Astrocyte of the spinal cord (primary cell): ENCODE measurements at regions not wholly inside any gene's neighbourhood (a gene's known extent, or its start where the extent isn't known, plus 50 kb on each side); places are given as distances from the start of the nearest gene placed in this dataset.

Experiments
- DNase-seq: peaks from one replicate; pipeline ENCODE4 v3.0.0; 2011; ENCODE audit warnings: low read depth, low spot score
- H3K4me3 ChIP-seq: 2 replicates; pipeline ENCODE4 v1.5.1; 2011; ENCODE audit warnings: low read depth, mild to moderate bottlenecking, low read length, moderate library complexity
- CTCF ChIP-seq: IDR thresholded peaks from 2 replicates; pipeline ENCODE4 v1.5.1; 2012; ENCODE audit warnings: low read depth, mild to moderate bottlenecking, low read length, inconsistent platforms
- in situ Hi-C: cut with HindIII; loops from 2 replicates; pipeline ENCODE4 v1.10.0; 2017; ENCODE audit warnings: low sequenced_read_pairs

DNA sequence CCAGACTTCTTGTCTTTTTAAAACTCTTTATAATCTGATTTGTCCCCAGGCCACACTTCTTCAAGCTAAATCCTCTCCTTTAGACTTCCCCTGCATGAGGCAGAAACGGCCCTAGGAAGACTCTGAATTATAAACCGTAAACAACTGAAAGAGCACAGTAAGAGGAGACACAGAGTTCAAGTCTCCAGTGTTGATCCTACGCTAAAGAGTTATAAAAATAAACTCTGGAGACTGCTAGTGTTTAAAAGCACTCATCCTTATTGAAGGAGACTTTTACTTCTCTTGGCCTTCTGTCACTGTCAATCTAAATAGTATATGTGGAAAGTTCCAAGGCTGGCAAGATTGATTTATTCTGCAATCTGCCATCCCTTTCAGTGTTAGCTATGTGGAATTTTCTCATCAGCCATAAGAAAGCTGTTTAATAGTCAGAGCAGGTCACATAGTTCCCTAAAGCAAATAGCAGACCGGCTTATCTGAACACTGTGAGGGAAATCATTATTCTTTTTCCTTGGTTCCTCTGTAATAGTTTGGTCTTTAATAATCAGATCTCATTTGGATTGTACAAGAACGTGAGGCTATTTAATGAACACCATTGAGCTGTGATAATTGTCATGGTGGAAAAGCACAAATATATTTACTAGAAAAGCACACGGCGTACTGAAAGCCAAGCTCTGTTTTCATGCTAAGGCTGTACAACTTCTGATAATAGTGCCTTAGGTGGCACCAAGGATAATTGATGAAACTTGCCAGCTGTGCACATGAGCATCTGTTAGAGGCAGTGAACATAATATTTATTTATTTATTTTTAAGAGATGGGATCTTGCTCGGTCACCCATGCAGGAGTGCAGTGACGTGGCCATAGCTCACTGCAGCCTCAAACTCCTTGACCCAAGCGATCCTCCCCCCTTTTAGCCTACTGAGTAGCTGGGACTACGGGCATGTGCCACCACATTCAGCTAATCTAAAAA is 157.7 kb downstream of the CEP135 start:
- peak; percentile 22 for DNase-seq
- TF ChIP-seq CTCF = no peak
- in situ Hi-C loops = no loop called here
- no peak overlapping the region for H3K4me3 ChIP-seq

DNA sequence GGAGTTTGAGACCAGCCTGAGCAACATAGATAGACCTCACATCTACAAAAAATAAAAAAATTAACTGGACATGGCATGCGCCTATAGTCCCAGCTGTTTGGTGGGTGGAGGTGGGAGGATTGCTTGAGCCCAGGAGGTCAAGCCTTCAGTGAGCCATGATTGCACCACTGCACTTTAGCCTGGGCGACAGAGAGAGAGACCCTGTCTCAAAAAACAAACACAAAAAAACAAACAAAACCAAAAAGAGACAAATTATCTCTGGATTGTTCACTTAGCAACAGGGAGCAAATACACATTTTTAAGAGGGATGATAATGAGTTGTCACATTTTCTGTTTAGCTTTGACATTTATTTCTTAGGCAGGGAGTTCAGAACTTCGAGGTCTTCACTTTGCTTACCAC is 155.4 kb downstream of the CEP135 start:
- in situ Hi-C loops = no loop called here
- no peak overlapping the region for H3K4me3 ChIP-seq
- DNase-seq = no peak
- TF ChIP-seq CTCF = no peak

GRCh38 chr4:56102601-56103000 is 153.9 kb downstream of the CEP135 start:
- DNase-seq = no peak
- TF ChIP-seq CTCF = no peak
- in situ Hi-C loops = no loop called here
- H3K4me3 ChIP-seq = no peak overlapping the region

DNA sequence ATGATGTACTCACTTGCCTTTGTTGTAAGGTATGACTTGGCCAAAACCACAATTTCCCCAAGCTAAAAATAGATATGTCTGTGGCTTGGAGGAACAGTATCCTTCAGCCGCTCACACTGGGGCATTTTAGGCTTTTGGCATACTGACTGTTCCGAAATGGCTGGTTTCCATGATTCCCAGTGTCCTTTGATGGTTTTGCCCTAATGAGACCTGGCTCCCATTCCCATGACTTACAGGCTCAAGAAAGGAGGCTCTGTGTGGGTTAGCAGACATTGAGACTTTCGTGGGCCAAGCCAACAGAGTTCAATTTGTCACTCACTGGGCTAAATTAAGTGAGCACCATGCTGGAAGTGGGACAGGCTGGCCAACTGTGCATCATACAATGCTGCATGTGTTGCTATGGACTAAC is 150.6 kb downstream of the CEP135 start:
- H3K4me3 ChIP-seq = no peak overlapping the region
- TF ChIP-seq CTCF = no peak
- peak; percentile 69 for DNase-seq
- in situ Hi-C loops = no loop called here

DNA sequence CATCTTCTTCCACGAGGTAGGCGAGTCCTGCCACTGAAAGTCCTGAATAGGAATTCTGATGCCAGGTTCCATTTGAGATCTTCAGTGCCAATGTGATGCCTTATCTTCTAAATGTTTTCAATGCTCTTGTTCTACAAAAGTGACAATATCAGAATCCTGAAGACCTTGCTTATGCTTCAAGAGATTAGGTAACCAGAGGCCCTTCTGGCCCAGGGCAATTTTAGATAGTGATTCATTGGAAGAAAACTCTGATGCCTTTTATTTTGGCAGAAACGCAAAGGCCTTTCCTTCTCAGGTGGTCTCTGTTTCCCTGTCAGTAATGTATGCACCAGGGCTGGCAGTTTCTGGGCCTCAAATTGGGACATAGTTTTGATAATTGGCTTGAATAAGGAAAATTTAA is 144.8 kb downstream of the CEP135 start:
- H3K4me3 ChIP-seq = no peak overlapping the region
- in situ Hi-C loops = no loop called here
- no peak for DNase-seq
- TF ChIP-seq CTCF = no peak

- TF ChIP-seq CTCF = no peak
- no peak overlapping the region for H3K4me3 ChIP-seq
- no peak for DNase-seq
- in situ Hi-C loops = no loop called here
Observed at GRCh38 chr4:56092540-56092939, 143.8 kb downstream of the CEP135 start.
